ELR (cell line): ENCODE measurements at regions not wholly inside any gene's neighbourhood (a gene's known extent, or its start where the extent isn't known, plus 50 kb on each side); places are given as distances from the start of the nearest gene placed in this dataset.

Source experiments
- DNase-seq: peaks from one replicate; pipeline ENCODE4 v3.0.0-alpha.2; 2015; ENCODE audit warnings: low read depth

DNA sequence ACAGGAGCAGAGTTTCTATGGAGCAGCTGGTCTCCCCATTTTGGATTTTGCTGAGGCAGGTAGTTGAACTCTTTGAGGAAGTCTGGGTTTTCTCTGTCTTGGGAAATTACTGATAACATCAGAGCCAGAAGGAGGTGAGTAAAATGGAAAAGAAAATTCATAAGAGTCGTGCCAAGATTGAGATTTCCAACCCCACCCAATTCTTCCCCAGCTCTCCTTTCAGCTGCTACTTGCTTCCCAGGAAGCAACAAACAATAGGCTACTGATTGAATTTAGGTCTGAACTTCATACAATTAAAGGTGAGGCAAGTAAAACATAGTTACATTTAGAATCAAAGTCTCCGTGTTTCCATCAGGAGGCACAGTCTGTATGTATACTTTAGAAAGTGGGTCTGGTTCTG is 54.6 kb upstream of the EOLA2 start:
- DNase-seq, result no peak

DNA sequence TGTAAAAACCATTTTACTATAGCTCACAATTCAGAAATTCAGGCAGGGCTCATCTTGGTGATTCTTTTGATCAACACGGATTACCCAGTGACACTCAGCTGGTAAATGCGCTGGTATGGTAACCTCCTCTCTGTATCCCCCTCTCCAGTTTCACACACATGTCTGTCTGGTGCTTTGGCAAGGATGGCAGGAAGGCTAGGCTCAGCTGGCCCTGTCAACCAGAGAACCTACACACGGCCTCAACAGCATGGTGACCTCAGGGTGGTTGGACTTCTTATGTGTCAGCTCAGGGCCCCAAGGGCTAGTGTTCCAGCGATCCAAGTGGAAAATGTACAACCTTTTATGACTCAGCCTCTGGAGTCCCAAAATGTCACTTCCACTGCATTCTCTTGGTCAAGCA is 55.7 kb upstream of the EOLA2 start:
- DNase-seq, result no peak

DNA sequence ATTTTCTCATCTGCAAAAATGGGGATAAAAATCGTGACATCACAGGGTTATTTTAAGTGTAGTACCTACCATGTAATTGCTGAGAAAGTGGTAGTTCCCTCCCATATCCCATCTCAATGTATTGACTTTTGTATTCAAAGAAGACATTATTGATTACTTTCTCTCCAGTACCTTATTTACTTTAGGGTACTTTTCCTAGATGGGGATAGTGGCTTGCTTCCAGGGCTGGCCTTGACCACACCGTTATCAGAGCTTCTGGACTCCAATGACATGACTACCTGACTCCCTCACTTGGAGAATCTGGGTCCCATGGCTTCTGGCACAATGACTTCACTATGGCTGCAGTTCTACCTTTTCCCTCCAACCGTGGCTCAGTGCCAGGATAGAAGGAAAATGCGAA is 58.2 kb upstream of the EOLA2 start:
- DNase-seq, result no peak

DNA sequence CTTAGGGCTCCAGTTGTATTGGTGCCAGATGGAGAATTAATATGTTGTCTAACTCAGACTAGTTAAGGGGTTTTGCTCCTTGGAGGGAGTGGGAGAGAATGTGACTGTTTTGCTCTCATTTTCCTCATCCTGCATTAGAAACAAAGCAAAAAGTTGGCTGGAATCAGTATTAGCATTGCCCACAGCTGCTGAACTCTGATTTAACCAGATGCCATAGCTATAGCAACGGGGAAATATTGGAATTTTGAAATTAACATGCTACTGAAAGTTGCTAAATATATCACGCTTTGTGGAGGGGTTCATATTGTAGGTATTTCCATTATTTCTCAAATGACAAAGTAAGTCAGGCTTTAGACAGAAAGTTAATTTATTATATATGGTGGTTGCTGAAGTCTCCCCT is 66.7 kb upstream of the EOLA2 start:
- no peak for DNase-seq

DNA sequence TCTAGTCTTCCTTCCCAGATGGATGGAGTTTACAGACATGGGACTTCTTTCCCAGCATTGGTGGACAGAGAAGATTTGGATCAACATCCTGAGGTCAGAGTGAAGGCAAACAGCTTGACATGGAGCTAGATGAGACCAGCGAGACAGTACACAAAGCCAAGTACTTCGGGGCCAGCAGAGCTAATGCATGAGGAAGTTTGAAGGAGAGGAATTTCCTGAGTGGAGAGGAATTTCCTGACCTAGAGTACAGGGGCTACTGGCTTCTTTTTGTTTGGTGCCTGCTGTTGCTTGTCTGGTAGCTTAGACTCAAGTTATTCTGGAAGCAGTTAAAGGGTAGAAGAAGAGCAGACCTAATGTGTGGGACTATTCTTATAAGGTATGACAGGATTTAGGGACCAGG is 69.1 kb upstream of the EOLA2 start:
- no peak for DNase-seq

DNA sequence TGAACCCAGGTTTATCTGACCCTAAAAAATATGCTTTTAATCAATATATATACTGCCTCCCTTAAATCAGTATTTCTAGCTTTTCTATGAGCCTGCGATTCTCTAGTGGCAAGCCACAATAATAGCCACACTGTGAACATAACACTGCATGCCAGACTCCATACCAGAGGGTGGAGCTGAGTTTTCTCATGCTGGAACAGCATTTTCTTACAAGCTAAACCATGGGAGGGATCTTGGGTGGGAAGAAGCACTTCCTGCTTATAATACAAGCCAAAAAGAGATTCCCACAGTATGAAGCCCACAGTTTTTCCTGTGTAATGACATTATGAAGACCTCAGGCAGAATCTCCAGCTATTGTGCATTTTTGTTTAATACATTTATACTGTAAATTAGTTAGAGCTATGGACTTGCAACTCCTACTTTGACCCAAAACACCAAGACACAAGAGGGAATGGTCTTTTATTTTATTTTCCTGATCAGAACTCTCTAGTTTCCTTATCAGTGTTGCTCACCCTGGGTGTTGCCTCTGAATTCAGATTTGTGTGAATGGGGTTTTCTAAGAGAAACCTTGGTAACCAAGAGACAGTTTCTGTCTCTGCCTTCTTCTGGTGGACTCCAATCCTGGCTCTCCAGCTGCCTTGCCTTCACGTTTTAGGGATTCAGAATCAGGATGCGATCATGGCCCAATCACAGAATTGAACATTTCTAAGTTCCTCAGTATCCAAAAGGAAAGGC is 74.5 kb upstream of the EOLA2 start:
- DNase-seq, result no peak

DNA sequence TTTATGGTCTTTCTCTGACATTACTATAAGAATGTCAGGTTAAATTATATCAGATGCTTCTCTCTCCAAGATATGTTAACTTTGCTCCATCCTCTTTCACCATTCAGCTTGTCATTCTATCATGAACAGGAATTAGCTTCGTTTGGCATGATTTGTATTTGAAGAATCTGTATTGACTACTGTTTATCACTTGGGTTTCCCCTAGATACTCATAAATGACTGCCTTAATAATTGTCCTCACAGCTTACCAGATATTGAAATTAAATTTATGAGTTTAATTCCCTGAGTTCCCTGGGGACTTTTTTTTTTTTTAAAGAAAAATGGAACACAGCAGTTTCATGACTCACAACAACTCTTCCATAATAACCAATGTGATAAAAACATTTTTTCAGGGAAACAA is 76.2 kb upstream of the EOLA2 start:
- no peak for DNase-seq

DNA sequence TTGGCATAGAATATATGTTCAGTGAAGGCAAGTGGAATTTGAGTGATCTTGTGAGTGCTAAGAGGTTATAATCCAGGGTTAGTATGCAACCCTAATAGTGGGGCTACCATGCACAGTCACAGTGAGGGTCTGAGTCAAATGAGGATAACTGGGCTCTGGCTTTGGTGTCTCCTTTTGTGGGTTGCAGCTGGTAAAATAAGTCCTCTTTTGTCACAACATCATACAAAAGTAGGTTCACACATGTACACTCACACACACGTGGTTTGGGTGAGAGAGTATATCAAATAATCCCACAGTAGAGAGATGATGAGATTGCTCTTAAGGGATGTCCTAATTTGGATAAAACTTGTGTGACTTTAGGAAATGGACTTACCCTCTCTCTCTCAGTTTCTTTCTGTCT is 79.6 kb upstream of the EOLA2 start:
- no peak for DNase-seq

DNA sequence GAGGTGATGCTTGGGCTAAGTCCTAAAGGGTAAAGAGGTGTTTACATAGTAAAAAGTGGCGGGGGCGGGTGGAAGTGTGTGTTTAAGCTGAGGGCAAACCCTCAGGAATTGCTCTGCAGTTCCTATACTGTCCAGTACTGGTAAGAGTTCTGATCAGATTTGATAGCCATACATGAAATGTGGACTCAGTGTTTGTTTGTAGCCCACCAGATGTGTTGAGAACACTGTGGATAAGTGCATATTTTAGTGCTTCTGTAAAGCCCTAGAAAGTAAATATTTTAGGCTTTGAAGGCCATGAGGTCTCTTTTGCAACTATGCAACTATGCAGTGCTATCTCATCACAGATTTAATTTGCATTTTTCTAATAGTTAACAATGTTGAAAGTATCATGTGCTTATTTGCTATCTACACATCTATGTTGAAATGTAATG is 80.7 kb upstream of the EOLA2 start:
- DNase-seq, result no peak

DNA sequence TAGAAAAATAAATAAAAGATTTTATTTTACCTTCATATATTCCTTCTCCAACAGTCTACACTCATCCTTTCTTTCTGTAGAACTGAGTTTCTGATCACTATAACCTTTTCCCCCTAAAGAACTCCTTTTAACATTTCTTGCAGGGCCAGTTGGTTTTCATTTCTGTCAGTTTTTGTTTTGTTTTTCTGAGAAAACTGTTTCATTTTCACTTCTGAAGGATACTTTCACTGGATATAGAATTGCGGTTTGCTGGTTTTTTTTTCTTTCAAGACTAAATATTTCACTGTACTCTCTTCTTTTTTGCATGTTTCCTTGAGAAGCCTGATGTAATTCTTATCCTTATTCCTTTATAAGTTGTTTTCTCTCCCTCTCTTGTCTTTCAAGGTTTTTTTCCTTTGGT is 90.4 kb upstream of the EOLA2 start:
- no peak for DNase-seq

DNA sequence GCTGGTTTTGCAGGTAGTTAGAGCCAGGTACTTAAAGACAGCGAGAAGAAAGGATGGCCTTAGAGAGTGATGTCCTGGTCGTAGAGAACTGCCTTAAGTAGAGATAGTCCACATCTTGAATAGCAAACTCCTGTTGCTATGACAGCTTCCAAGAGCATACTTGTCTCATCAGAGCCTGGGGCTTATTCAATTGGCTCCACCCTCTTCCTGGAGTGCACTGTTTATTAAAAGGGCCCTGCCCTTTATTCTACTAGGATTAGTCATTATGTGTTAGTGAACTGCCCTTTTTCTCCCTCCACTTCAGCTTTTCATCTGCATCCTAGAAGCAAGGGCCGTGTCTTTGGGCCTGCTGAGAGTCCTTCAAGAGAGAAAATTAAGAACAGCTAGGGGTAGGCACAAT is 94.5 kb upstream of the EOLA2 start:
- peak; percentile 89 for DNase-seq

DNA sequence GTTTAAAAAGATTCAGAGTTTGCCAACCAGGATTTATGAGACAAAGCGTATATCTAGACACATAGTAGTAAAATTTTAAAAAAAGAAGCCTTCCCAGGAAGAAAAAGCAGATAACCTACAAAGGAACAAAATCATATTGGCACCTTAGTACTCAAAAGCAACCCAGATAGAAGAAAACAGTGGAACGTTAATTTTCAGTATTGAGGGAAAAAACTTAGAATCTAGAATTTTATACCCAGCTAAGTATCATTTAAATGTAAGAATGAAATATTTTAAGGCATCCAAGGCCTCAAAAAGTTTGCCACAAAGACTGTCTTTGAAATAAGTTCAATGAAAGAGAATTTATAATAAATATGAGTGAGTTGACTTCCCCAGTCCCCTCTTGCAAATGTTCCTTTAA is 96.5 kb upstream of the EOLA2 start:
- no peak for DNase-seq

DNA sequence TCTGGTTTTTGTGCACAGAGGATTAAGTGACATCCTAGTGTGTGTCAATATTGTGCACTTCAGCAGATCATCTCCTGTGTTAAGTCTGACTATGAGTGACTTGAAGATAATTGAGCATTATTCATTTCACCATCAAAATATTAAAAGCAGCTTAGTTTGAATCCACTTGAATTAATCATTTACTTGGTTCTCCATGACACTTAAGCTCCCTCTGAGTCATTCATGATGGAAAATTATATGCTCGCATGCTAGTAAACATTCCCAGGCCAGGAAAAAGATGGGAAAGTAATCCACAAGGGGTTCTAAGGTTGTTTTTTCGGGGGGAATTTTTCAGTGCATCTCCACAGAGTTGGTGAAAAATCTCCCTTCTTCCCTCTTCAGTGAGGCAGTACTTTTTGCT is 97.2 kb upstream of the EOLA2 start:
- DNase-seq, result peak; percentile 61

DNA sequence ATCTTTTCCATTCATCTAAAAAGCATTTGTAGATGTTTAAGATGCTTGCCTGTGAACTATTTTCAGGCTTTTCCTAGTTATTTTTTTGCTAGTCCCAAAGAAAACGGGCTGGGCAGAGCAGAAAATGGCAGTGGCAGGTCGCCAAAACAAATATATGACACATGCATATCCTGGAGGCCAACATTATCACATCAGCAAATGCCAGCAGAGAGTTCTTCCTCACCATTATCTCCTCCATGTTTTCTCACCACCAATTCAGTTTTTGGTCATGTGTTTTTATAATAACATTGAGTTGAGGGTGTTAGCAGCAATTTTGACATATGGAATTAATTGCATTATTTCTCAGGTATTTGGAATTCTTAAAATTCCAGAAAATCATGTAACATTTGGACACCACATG is 97.9 kb upstream of the EOLA2 start:
- DNase-seq, result peak; percentile 76

DNA sequence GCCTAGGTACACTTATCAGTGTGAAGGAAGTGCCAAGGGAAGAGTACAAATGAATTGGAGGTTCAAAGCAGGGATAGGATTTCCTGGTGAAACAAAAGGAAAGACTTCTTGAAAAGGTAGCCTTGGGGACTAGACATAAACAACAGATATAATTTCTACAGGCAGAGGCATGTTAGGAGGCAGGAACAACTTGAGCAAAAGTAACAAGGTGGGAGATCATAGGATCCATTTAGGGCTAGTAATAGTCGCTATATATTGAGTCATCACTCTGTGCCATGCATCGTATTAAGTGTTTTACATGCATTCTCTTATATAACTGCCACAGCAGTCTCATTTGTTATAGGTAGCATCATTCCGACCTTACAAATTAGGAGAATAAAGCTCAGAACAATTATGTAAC is 98.3 kb upstream of the EOLA2 start:
- no peak for DNase-seq

DNA sequence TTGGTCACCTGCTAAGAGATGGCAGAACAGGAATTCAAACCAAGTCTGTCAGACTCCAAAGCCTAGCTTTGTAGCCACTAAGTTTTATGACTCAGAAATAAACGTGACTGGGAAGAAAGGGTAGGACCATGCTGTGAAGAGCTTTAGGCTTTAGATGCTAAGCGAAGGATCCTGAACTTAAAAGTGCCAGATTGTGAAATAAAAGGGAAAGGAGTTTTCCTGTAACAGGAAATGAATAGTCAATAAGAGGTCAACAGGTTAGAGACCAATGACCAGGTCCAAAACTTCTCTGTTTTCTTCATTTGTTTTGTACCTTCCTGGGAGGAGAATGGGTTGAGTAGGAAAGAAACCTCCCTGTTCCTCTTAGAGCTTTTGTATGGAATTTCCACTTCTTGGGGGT is 98.8 kb upstream of the EOLA2 start:
- DNase-seq, result peak; percentile 72

DNA sequence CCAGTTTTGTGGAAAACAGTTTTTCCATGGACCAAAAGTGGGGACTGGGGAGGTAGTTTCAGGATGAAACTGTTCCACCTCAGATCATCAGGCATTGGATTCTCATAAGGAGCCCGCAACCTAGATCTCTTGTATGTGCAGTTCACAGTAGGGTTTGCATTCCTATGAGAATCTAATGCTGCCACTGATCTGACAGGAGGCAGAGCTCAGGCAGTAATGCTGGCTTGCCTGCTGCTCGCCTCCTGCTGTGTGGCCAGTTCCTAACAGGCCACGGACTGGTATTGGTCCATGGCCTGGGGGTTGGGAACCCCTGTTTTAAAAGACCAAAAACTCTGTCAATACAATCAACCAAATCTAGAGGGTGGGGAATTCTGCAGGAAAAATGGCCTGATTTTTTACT is 100.0 kb upstream of the EOLA2 start:
- peak; percentile 9 for DNase-seq

DNA sequence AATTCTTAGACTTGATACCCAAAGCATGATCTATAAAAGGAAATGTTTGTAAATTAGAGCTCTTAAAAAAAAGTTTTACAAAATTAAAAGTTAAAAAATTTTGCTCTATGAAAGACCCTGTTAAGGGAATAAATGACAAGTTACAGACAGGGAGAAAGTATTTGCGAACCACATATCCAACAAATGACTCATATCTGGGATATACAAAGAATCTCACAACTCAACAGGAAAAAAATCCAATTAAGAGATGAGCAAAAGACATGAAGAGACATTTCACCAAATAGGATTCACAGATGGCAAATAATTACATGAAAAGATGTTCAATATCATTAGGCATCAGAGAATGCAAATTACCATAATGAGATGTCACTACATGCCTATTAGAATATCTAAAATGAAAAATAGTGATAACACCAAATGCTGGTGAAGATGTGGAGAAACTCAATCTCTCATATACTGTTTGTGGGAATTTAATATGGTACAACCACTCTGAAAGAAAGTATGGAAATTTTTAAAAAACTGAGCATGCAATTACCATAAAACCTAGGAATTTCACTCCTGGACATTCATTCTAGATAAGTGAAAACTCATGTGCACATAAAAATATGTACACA is 100.8 kb upstream of the EOLA2 start:
- DNase-seq, result peak; percentile 63

DNA sequence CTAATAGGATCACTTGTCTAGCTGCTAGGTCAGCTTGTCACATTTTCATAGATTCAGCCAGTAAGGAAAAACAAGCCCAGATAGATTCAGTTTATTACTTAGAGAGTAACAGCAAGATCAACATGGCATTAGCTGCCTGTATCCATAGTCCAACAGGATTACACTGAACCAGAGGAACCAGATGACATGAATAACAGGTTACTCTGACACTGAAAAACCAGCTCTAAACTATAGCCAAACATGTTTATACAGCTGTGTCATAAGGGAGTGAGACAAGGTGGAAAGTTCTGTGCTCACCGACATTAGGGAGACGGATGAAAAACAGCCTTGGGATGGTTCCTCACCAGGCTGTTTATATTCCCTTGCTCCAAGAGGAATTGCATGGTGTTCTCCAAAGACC is 102.9 kb upstream of the EOLA2 start:
- DNase-seq, result no peak

DNA sequence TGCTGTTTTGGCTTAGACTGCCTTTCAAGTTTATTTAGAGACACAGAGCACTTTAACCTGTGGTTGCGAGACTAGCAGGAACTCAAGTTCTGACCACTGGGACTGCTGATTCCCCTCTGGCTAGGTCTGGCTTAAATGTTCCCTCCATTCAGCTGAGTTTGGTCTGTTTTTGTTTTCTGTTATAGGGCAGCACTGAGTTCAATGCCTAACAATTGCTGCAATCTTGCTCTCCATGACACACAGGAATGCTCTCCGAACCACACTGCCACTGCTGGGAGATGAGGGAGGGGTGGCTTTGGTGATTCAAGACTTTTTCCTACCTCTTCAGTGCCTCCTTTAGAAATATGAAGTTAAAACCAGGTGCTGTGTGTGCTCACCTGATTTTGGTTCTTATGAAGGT is 106.3 kb upstream of the EOLA2 start:
- DNase-seq, result peak; percentile 52

DNA sequence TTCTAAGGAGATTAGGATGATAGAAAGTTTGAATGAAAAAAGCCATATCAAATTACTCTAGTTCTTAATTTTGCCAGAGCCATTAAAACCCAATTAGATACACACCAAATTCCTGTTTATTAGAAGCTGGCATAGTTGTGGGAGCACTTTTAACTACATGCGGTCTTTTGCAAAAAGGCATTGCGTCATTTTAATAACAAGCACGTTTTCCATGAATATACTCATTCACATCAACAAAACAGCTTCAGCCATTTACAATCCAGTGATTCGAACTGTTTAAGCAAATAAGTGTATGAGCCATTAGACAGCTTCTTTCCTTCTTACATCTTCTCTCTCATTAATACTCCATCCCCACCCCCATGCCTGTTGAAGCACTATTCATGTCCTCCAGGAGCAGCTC is 109.5 kb upstream of the EOLA2 start:
- DNase-seq, result no peak

DNA sequence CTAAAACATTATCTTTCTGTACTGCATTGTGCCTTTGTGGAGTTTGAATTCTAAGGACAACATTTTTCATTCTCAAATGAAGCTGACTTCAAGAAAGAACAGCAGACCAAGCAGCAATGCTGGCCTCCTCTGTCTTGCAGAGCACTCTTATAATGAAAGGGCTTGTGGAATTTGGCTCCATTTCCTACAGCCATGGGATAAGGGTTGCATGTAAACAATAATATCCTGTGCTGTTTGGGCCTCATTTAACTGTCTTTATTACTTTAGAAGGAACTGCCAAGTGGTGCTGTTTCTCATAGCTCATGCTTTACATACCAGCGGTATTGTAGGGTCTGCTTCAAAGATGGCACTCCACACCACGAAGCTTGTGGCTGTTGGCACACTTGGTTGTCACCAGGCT is 111.4 kb upstream of the EOLA2 start:
- DNase-seq, result no peak

DNA sequence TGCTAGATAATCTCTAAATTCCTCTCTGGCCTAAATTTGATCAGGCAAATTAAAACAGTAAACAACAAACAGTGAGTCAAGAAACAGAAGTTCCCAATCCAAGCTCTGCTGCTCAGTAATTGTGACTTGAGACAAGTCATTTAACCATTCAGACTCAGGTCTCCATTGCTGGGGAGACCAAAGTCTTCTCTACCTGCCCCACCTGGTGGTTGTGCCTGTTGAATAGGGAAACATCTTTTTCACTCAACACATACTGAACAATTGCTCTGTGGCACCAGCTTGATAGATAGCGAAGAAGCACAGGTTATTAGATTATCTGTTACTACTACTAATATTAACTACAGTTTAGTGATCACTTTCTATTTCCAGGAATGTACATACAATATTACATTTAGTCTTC is 112.1 kb upstream of the EOLA2 start:
- DNase-seq, result no peak

DNA sequence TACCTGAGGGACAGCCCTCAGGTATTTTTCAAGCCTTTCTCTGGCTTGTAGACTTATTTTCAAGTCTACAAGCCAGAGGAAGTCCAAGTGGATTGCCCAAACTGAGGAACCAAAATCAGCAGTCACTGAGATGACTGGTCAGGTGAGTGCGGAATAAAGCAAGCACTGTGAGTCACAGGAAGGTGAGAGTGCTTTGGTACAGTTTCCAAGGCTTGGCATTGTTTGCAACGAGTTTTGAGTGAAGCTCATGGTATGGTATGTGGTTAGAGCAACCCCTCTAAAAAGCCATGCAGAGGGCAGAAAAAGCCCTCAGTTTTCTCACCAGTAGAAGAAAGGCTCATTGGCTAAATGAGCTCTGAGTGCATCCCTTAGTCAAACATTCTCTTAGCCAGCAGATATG is 112.8 kb upstream of the EOLA2 start:
- DNase-seq, result no peak
